ENCODE measurements at regions not wholly inside any gene's neighbourhood (a gene's known extent, or its start where the extent isn't known, plus 50 kb on each side); places are given as distances from the start of the nearest gene placed in this dataset.

DNA sequence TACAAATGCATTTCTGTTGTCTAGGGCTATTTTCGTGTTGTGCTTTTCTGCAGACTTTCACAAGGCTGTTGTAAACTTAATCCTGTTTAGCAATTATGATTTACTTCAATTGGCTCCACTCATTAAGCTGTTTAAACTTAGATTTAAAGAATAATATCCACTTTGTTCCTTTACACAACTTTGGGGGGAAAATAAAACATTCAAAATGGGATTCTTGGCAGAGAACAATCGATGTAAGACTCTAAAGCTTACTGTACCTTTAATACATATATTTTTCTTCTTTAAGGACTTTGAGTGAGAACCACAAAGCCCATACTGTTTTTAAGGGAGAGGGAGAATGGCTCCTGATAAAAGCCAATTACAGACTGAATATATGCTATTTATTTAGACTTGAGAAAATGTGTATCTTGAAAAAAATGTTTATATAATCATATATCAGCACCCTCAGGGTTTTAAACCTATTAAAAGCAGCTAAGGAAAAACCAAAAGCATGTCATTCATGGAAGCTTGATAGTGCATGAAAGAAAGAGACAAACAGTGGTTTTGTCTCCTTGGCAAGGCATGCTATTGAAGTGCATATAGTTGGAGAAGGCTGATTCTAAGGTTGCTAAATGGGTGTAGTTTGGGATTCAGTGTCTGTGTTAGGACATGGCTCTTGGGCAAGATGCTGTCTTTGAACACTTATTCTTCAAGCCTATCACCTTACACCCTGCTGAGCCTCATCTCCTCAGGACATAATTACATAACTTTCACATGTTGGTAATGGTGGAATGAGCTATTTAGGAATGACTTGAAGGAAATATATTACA lies 293.4 kb upstream of the TBC1D5 start:
- no peak for DNase-seq

DNA sequence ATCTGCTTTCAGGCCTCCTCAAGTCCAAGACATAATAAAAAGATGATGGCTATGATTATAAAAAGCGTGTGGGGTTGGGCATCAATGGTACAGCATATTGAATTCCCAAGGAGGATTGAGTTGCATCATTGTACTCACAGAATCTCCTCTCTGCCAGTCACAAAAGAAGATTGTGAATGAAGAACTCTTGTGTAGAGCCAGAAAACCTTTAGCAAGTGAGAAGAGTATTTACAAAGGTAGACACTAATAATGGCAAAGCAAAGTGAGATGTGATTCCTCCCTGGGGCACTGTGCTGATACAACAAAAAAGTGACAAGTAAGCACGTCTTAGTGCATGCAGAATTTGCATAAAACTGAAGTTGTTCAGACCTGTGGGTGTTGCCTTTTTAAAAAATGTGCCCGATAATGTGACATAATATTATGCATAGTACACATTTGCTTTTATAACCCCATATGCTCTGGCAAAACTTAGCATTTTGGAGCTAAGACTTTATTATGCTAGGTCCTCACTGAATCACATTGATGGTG lies 291.2 kb upstream of the TBC1D5 start:
- no peak for DNase-seq

- no peak for DNase-seq
These were observed 288.0 kb upstream of the TBC1D5 start for GRCh38 chr3:18030371-18030870.

GRCh38 chr3:18027161-18027939 lies 284.9 kb upstream of the TBC1D5 start:
- DNase-seq, result no peak

- DNase-seq, result no peak
These were observed 282.3 kb upstream of the TBC1D5 start for GRCh38 chr3:18024715-18025114.

- no peak for DNase-seq
These were observed 276.7 kb upstream of the TBC1D5 start for GRCh38 chr3:18019161-18019495.

- DNase-seq, result no peak
These were observed 276.2 kb upstream of the TBC1D5 start for GRCh38 chr3:18018491-18019160.

GRCh38 chr3:18016366-18016765 lies 273.9 kb upstream of the TBC1D5 start:
- no peak for DNase-seq

GRCh38 chr3:18012933-18013332 lies 270.5 kb upstream of the TBC1D5 start:
- DNase-seq, result no peak

GRCh38 chr3:18012436-18012835 lies 270.0 kb upstream of the TBC1D5 start:
- DNase-seq, result no peak

DNA sequence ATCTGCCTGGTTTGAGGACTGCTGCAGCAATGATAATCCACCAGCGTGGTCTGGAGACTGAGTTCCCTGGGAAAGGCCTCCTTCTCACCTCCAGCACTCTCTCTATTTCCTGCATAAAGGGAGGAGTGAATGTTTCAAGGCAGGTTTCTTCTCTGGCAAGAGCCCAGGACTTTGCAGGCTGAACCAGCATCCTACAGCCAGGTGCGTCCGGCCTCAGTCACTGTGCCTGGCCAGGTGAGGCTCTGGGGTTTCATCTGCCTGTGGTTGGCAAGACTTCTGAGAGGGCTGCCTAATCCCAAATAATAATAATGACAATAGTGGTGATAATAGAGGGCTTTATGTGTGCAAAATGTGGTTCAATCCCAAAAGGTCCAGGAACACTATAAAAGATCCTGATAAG lies 269.0 kb upstream of the TBC1D5 start:
- no peak for DNase-seq

DNA sequence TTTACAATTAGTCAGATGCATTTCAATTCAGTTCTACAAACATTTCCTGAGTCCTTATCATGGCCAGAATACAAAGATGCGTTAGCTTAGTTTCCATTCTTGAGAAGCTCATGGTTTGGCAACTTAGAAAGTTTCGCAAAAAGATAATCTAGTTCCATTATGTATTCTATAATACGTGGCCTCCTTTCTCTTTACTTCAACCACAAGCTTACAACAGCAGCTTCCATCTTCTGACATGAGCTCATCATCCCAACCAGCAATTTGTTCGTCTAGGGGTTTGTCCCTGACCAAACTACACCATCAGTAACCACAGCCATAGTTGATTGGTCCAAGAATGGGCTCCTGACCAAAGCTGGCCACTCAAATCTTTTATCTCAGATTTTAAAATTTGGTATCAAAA lies 267.6 kb upstream of the TBC1D5 start:
- no peak for DNase-seq

- no peak for DNase-seq
These were observed 266.4 kb upstream of the TBC1D5 start for GRCh38 chr3:18008706-18009368.

DNA sequence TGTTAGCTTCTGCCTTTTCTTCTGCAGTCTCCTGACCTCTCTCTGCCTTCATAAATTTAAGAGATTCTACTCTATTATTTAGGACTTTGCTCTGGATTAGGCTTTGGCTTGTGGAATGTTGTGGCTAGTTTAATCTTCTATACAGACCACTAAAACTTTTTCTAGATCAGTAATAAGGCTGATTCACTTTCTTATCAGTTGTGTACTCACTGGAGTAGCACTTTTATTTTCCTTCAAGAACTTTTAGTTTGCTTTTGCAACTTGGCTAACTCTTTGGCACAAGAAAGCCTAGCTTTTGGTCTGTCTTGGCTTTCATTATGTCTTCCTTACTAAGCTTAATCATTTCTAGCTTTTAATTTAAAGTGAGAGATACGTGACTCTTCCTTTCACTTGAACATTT lies 265.5 kb upstream of the TBC1D5 start:
- DNase-seq, result no peak

GRCh38 chr3:17995769-17996168 lies 253.3 kb upstream of the TBC1D5 start:
- no peak for DNase-seq

DNA sequence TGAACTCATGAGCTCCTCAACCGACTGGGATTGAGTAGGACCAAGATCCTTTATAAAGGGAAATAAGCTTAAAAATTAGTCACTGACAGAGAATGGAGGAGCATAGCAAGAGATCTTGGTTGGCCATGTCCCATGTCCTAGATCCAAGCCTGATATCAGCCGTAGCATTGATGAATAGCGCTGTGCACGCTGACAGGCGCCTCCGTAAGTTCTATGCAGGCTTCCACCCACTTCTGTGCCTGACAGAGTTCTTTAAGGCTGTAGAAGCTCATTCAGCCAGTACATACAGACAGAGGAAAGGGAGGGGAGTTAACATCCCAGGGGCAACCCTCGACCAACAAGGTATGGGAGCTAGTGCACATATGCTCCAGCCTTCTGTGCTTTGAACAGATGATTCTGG lies 251.7 kb upstream of the TBC1D5 start:
- no peak for DNase-seq

DNA sequence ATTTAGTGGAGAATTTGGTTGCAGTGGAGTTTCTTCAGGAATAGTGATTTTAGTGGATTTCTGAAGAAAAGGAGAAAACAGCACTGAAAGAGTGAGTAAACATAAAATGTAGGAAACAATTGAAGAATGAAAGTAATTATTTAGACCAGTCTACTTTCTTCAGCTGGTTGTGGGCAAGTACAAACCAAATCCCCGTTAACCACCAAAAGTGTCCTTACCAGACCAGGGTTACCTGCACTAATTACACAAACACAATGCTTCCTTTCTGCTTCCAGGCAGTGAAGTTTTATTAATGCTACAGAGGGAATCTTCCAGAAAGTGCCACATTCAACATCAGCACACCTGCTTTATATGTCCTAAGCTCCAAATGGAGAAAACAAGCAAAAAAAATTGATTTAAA lies 248.0 kb upstream of the TBC1D5 start:
- DNase-seq, result no peak

DNA sequence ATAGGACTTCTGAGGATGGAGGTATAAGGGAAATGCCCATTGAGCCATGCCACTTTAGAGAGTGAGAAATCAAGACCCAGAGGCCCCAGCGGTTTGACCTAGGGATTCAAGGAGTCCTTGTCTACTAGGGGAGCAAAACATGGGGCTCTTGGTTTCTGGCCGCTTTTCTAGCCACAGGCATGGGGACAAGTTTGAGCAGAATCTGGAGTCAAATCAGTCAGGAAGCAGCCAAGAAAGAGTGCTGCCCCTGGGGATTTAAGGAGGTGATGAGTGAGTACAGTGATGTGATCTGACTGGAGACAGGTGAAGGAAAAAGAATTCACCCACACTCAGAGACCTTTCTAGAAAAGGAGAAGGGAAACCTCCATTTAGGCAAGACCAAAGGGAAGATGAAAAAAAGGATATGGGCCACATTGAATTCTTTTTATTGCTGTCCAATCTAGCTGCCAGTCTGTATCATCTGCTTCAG lies 244.0 kb upstream of the TBC1D5 start:
- no peak for DNase-seq

DNA sequence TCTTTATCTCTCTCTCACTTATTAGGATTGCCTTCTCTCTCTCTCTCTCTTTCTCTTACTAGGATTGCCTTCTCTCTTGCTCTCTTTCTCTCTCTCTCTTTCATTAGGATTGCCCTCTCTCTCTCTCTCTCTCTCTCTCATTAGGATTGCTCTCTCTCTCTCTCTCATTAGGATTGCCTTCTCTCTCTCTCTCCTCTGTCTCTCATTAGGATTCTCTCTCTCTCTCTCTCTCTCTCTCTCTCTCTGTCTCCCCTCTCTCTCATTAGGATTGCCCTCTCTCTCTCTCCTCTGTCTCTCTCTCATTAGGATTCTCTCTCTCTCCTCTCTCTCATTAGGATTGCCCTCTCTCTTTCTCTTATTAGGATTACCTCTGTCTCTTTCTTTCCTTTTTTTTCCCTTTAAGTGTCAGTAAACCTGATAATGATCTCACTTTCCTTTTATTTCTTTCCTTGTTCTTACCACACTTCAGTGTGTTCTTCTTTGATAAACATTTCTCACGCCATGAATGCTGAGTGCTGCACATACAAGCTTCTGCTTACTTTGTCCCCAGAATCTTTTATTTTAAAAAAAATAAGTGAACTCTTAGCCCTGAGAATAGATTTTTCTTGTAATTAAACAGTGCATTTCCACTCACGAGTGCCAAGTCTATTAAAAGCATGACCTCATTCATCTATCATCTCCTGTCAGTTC lies 243.4 kb upstream of the TBC1D5 start:
- no peak for DNase-seq

DNA sequence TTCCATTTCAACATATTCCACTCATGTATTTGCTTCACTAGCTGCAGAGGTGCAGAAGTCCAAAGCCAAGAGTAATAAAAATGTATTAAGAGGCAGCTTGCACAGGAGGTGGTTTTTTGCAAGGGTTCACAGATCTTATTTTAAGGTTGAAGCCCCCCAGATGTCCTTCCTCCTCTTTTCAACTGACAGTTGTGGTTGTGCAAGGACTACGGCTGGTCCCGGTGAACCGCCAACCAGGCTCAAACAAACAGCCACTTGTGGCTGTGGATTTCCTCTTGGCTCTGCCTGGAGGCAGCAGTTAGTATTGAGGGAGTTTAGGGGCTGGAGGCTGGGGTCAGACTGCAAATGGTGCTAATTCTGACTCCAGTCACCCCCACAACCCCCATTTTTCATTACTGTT lies 240.7 kb upstream of the TBC1D5 start:
- DNase-seq, result no peak

DNA sequence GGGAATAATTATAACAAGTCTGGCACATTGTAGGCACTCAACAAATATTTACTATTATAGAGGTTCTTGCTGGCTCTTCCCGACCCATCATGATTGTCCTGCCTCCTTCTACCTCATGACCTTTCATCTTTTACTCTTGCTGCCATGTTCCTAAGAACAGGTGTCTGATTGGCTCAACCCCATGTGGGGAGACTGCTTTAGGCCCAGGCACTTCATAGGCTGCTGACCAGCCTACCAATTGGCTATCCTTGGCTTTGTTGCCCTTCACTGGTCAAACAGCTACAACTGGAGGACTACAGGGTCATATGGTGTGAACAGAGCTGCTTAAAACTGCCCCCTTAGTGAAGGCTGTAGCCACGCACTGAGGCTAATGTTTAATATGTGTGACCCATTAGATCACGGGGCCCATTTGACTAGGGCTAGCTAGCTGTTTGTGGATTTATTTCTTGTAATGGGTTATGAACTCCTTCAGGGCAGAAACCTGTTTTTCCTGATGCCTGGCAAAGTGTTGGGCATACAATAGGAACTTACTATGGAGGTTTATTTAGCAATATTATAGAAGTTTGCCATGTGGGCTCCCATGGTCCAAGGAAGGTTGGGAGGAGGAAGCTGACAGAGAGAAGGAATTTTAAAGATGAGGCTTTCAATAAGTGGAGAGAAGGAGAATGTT lies 239.9 kb upstream of the TBC1D5 start:
- DNase-seq, result no peak

DNA sequence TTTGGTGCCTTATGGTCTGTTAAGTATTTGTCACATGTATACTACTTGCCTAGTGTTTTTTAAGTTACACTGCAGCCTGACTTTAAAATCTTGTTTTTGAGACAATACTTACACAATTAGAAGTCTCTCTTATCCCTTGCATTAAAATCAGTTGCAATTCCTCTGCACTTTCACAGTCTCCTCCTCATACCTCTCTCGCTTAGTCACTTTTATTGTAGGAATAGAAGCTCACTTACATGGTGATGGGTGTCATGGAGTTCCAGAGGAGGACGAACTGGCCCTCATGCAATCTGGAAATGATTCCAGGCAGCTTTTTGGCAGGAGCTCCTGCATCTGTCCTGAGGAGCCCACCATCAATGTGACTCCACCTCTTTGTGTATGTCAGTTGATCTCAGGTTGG lies 238.4 kb upstream of the TBC1D5 start:
- no peak for DNase-seq
